HCT116 (cell line): ENCODE measurements at regions not wholly inside any gene's neighbourhood (a gene's known extent, or its start where the extent isn't known, plus 50 kb on each side); places are given as distances from the start of the nearest gene placed in this dataset.

Experiments
- ATF3 ChIP-seq: IDR thresholded peaks from 2 replicates; pipeline ENCODE4 v1.6.1; 2012
- CBX3 ChIP-seq: IDR thresholded peaks from 2 replicates; pipeline ENCODE4 v1.6.1; 2012; ENCODE audit warnings: low read depth
- CTCF ChIP-seq, 3 experiments: fragments of 200-600 bp in 1 of 3; sonication (generic) in 1 of 3; IDR thresholded peaks in 2 of 3; conservative IDR thresholded peaks in 1 of 3; 2 replicates each; pipeline ENCODE4 v1.5.1; 2012 to 2017; ENCODE audit warnings: low read depth in 2 of 3, low read length in 2 of 3, antibody characterized with exemption in 1 of 3, borderline replicate concordance in 1 of 3, control low read depth in 1 of 3, mild to moderate bottlenecking in 1 of 3, mixed read lengths in 1 of 3, mixed run types in 1 of 3, moderate library complexity in 1 of 3; ENCODE audit not compliant: insufficient read depth in 1 of 3
- ELF1 ChIP-seq: IDR thresholded peaks from 2 replicates; pipeline ENCODE4 v1.6.1; 2012; ENCODE audit warnings: low read depth, borderline replicate concordance
- EZH2 ChIP-seq: fragments of 200-600 bp; sonication (generic); IDR thresholded peaks from 2 replicates; pipeline ENCODE4 v1.6.1; 2017; ENCODE audit warnings: antibody characterized with exemption, mixed run types
- EZH2phosphoT487 ChIP-seq: fragments of 200-600 bp; IDR thresholded peaks from 2 replicates; pipeline ENCODE4 v1.6.1; 2018; ENCODE audit warnings: antibody characterized with exemption, borderline replicate concordance
- MAX ChIP-seq: IDR thresholded peaks from 2 replicates; pipeline ENCODE4 v1.6.1; 2012
- POLR2A ChIP-seq: IDR thresholded peaks from 2 replicates; pipeline ENCODE4 v1.7.0; 2011; ENCODE audit warnings: borderline replicate concordance; ENCODE audit not compliant: insufficient read depth, insufficient read length; ENCODE audit errors: extremely low read depth
- RAD21 ChIP-seq: IDR thresholded peaks from 2 replicates; pipeline ENCODE4 v1.6.1; 2012; ENCODE audit warnings: low read depth, mild to moderate bottlenecking
- SIN3A ChIP-seq: IDR thresholded peaks from 2 replicates; pipeline ENCODE4 v1.6.1; 2012; ENCODE audit warnings: low read depth
- TCF7L2 ChIP-seq: IDR thresholded peaks from 2 replicates; pipeline ENCODE4 v1.7.0; 2011; ENCODE audit warnings: borderline replicate concordance, inconsistent platforms; ENCODE audit not compliant: insufficient read depth, insufficient read length; ENCODE audit errors: extremely low read depth
- YY1 ChIP-seq: IDR thresholded peaks from 2 replicates; pipeline ENCODE4 v1.6.1; 2011; ENCODE audit warnings: low read length, low read depth, moderate library complexity, mild to moderate bottlenecking; ENCODE audit not compliant: insufficient replicate concordance; ENCODE audit errors: extremely low read depth
- ZFX ChIP-seq: fragments of 450-650 bp; IDR thresholded peaks from 2 replicates; pipeline ENCODE4 v1.6.1; 2017
- ZNF274 ChIP-seq: fragments of 200-500 bp; sonication (Bioruptor generic); IDR thresholded peaks from 2 replicates; pipeline ENCODE4 v1.6.1; 2014; ENCODE audit warnings: mild to moderate bottlenecking, low read depth, low read length, inconsistent platforms

- TF ChIP-seq CTCF (IDR thresholded peaks at IDR 0.05 in 2 of 3, conservative IDR thresholded peaks at IDR 0.05 in 1 of 3; ENCODE audit: borderline replicate concordance in 1 of 3, insufficient read depth in 1 of 3, low read depth in 2 of 3, low read length in 2 of 3): no peak
- no peak for TF ChIP-seq ATF3
- TF ChIP-seq ZNF274: no peak
- TF ChIP-seq ZFX: no peak
- no peak for TF ChIP-seq YY1
- TF ChIP-seq CBX3: no peak
- TF ChIP-seq RAD21: no peak
- no peak for TF ChIP-seq POLR2A
- TF ChIP-seq MAX: no peak
- no peak for TF ChIP-seq EZH2
- TF ChIP-seq EZH2phosphoT487: no peak
- TF ChIP-seq ELF1: no peak
- no peak for TF ChIP-seq SIN3A
- no peak for TF ChIP-seq TCF7L2
Measured at GRCh38 chr16:79728923-79729240, 128.3 kb upstream of the MAF start.
